Neural progenitor cell (in vitro differentiated cells): ENCODE measurements at regions not wholly inside any gene's neighbourhood (a gene's known extent, or its start where the extent isn't known, plus 50 kb on each side); places are given as distances from the start of the nearest gene placed in this dataset.
A peak's percentile ranks its signal among the peaks of the same experiment; 100 is the strongest.
"Not testable (repeated sequence)": the region's sequence is repeated elsewhere in the genome, so short reads cannot be mapped to it uniquely, and the experiment has no call there.

Experiments used
- DNase-seq: peaks from one replicate; pipeline ENCODE4 v3.0.0-alpha.2; 2016; ENCODE audit warnings: low spot score
- H2AFZ ChIP-seq: fragments of 200-600 bp; sonication (generic); replicated peaks from 2 replicates; pipeline ENCODE4 v1.6.1; 2016; ENCODE audit warnings: antibody characterized with exemption
- H3F3A ChIP-seq: fragments of 200-600 bp; sonication (generic); 2 replicates; pipeline ENCODE4 v1.6.1; 2016; ENCODE audit warnings: antibody characterized with exemption, low read depth
- H3K27ac ChIP-seq: fragments of 200-600 bp; sonication (generic); 2 replicates; pipeline ENCODE4 v1.5.1; 2016; ENCODE audit warnings: mild to moderate bottlenecking
- H3K27me3 ChIP-seq: fragments of 200-600 bp; sonication (generic); 2 replicates; pipeline ENCODE4 v1.6.1; 2016; ENCODE audit warnings: mild to moderate bottlenecking, moderate library complexity
- H3K36me3 ChIP-seq: fragments of 200-600 bp; sonication (generic); 2 replicates; pipeline ENCODE4 v1.5.1; 2016
- H3K4me1 ChIP-seq: fragments of 200-600 bp; sonication (generic); 2 replicates; pipeline ENCODE4 v1.6.1; 2016; ENCODE audit warnings: mixed run types
- H3K4me2 ChIP-seq: fragments of 200-600 bp; sonication (generic); 2 replicates; pipeline ENCODE4 v1.6.1; 2016
- H3K4me3 ChIP-seq: fragments of 200-600 bp; sonication (generic); 2 replicates; pipeline ENCODE4 v1.5.1; 2016
- H3K79me2 ChIP-seq: fragments of 200-600 bp; sonication (generic); 2 replicates; pipeline ENCODE4 v1.6.1; 2016; ENCODE audit warnings: low read depth
- H3K9ac ChIP-seq: fragments of 200-600 bp; sonication (generic); 2 replicates; pipeline ENCODE4 v1.6.1; 2016
- H3K9me3 ChIP-seq: fragments of 200-600 bp; sonication (generic); 2 replicates; pipeline ENCODE4 v1.5.1; 2016; ENCODE audit warnings: low read depth
- H4K20me1 ChIP-seq: fragments of 200-600 bp; sonication (generic); 2 replicates; pipeline ENCODE4 v1.6.1; 2016; ENCODE audit warnings: low read depth
- H3K27ac Mint-ChIP-seq: 3 replicates; pipeline ENCODE4 v1.8.0; 2021; ENCODE audit warnings: mixed read lengths
- H3K27me3 Mint-ChIP-seq: 2 replicates; pipeline ENCODE4 v1.8.0; 2022; ENCODE audit warnings: low read depth, mild to moderate bottlenecking, inconsistent platforms, moderate library complexity, mixed read lengths; ENCODE audit not compliant: insufficient read depth
- H3K36me3 Mint-ChIP-seq: 3 replicates; pipeline ENCODE4 v1.8.0; 2021; ENCODE audit warnings: mixed read lengths
- H3K4me1 Mint-ChIP-seq: 3 replicates; pipeline ENCODE4 v1.8.0; 2021; ENCODE audit warnings: mixed read lengths
- H3K4me3 Mint-ChIP-seq: 3 replicates; pipeline ENCODE4 v1.8.0; 2021; ENCODE audit warnings: mild to moderate bottlenecking, moderate library complexity, mixed read lengths
- H3K9me3 Mint-ChIP-seq: 3 replicates; pipeline ENCODE4 v1.8.0; 2020; ENCODE audit warnings: mixed read lengths
- CTCF ChIP-seq: fragments of 200-600 bp; sonication (generic); IDR thresholded peaks from 2 replicates; pipeline ENCODE4 v1.5.1; 2017; ENCODE audit warnings: antibody characterized with exemption, mild to moderate bottlenecking
- EZH2 ChIP-seq: fragments of 200-600 bp; sonication (generic); IDR thresholded peaks from 2 replicates; pipeline ENCODE4 v1.6.1; 2017; ENCODE audit warnings: antibody characterized with exemption, mild to moderate bottlenecking, moderate library complexity
- EZH2phosphoT487 ChIP-seq: fragments of 200-600 bp; sonication (generic); IDR thresholded peaks from 2 replicates; pipeline ENCODE4 v1.6.1; 2017; ENCODE audit warnings: antibody characterized with exemption

GRCh38 chrX:80508083-80508482 lies 87.8 kb downstream of the TENT5D start:
- not testable (repeated sequence) for H3K36me3 ChIP-seq, H2AFZ ChIP-seq, H3K27ac ChIP-seq, H3K4me3 ChIP-seq, H3K27me3 ChIP-seq, H3K4me2 ChIP-seq, DNase-seq, H3K27me3 Mint-ChIP-seq, H3K79me2 ChIP-seq, H3F3A ChIP-seq, H4K20me1 ChIP-seq, H3K36me3 Mint-ChIP-seq, H3K9me3 Mint-ChIP-seq, H3K9ac ChIP-seq, H3K4me3 Mint-ChIP-seq, H3K27ac Mint-ChIP-seq, H3K9me3 ChIP-seq, H3K4me1 ChIP-seq
- peaks cover 12% of the 10 kb centered on the region for H3K4me1 Mint-ChIP-seq

GRCh38 chrX:80511969-80512760 lies 91.9 kb downstream of the TENT5D start:
- DNase-seq = peak; percentile 3

GRCh38 chrX:80512924-80513323 lies 92.7 kb downstream of the TENT5D start:
- Histone ChIP-seq H3K36me3 (no peaks in the 10 kb centered on the region), H3K4me3 (no peak overlapping the region), H3K9me3 (no peaks in the 10 kb centered on the region), H3K4me2 (peak overlapping the region; percentile 29), H3K27me3 (no peaks in the 10 kb centered on the region), H3K9ac (no peak overlapping the region), H3K4me1 (peaks cover 12% of the 10 kb centered on the region), H3K79me2 (no peaks in the 10 kb centered on the region), H4K20me1 (no peaks in the 10 kb centered on the region), H2AFZ (peak overlapping the region; percentile 67), H3F3A (no peaks in the 10 kb centered on the region), H3K27ac (no peak overlapping the region)
- TF ChIP-seq CTCF (no peak), EZH2phosphoT487 (no peak), EZH2 (no peak)
- peaks cover 12% of the 10 kb centered on the region for H3K4me1 Mint-ChIP-seq
- no peaks in the 10 kb centered on the region for H3K36me3 Mint-ChIP-seq
- no peaks in the 10 kb centered on the region for H3K27me3 Mint-ChIP-seq
- no peak overlapping the region for H3K27ac Mint-ChIP-seq
- no peak for DNase-seq
- H3K4me3 Mint-ChIP-seq = no peak overlapping the region
- no peaks in the 10 kb centered on the region for H3K9me3 Mint-ChIP-seq

More at GRCh38 chrX:80511969-80512760, 91.9 kb downstream of the TENT5D start:
- Mint-ChIP-seq H3K4me3 (no peak overlapping the region), H3K36me3 (no peaks in the 10 kb centered on the region), H3K9me3 (peaks cover 2% of the 10 kb centered on the region), H3K4me1 (peaks cover 12% of the 10 kb centered on the region), H3K27me3 (no peaks in the 10 kb centered on the region), H3K27ac (peak overlapping the region; percentile 3)
- Histone ChIP-seq H3K9me3 (no peaks in the 10 kb centered on the region), H3K9ac (no peak overlapping the region), H3F3A (no peaks in the 10 kb centered on the region), H3K79me2 (no peaks in the 10 kb centered on the region), H3K27me3 (no peaks in the 10 kb centered on the region), H3K27ac (no peak overlapping the region), H4K20me1 (no peaks in the 10 kb centered on the region), H3K4me2 (peak overlapping the region; percentile 29), H2AFZ (peak overlapping the region; percentile 67), H3K4me3 (no peak overlapping the region), H3K4me1 (peaks cover 12% of the 10 kb centered on the region), H3K36me3 (no peaks in the 10 kb centered on the region)
- TF ChIP-seq EZH2phosphoT487 (no peak), CTCF (no peak), EZH2 (no peak)

- peak overlapping the region; percentile 11 for H3K4me2 ChIP-seq
- Mint-ChIP-seq H3K9me3 (no peaks in the 10 kb centered on the region), H3K36me3 (no peaks in the 10 kb centered on the region), H3K27ac (no peak overlapping the region), H3K27me3 (no peaks in the 10 kb centered on the region), H3K4me1 (peaks cover 12% of the 10 kb centered on the region), H3K4me3 (no peak overlapping the region)
- H3K27me3 ChIP-seq = no peaks in the 10 kb centered on the region
- no peak overlapping the region for H3K4me3 ChIP-seq
- no peak overlapping the region for H3K9ac ChIP-seq
- H2AFZ ChIP-seq = peak overlapping the region; percentile 57
- no peaks in the 10 kb centered on the region for H3K9me3 ChIP-seq
- TF ChIP-seq EZH2 (no peak), EZH2phosphoT487 (no peak), CTCF (no peak)
- H3K4me1 ChIP-seq = peaks cover 12% of the 10 kb centered on the region
- no peak overlapping the region for H3K27ac ChIP-seq
- no peaks in the 10 kb centered on the region for H3K79me2 ChIP-seq
- H3K36me3 ChIP-seq = no peaks in the 10 kb centered on the region
- H4K20me1 ChIP-seq = no peaks in the 10 kb centered on the region
- peak; percentile 17 for DNase-seq
- no peaks in the 10 kb centered on the region for H3F3A ChIP-seq
Measured at GRCh38 chrX:80513625-80514024, 93.4 kb downstream of the TENT5D start.
